SH-SY5Y (cell line): ENCODE measurements at regions not wholly inside any gene's neighbourhood (a gene's known extent, or its start where the extent isn't known, plus 50 kb on each side); places are given as distances from the start of the nearest gene placed in this dataset.

Source experiments
- GATA2 ChIP-seq: IDR thresholded peaks from 2 replicates; pipeline ENCODE4 v1.6.1; 2011; ENCODE audit warnings: mild to moderate bottlenecking, low read depth, low read length
- GATA3 ChIP-seq: IDR thresholded peaks from 2 replicates; pipeline ENCODE4 v1.6.1; 2011; ENCODE audit warnings: low read depth, mild to moderate bottlenecking, low read length, moderate library complexity

DNA sequence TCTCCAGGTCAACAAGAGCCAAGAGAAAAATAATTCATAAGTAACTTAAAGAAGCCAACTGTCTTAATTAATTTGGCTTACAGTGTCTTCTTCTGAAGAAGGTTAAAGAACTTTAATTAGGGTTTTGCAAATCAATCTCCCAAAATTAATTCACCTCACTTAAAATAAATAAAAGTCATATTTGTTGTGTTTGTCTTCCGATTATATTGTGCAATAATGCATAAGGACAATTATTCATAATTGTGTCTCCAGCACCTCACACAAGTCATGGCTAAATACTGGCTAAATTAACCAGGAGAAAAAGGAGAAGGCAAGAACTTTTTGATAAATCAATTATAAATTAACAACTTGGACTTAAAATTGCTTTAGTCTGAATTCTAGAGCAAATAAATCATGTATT, 899.0 kb upstream of the NR2F2 start:
- TF ChIP-seq GATA3 (no peak), GATA2 (no peak)
